Thoracic aorta (tissue), 2 donors: ENCODE measurements at regions not wholly inside any gene's neighbourhood (a gene's known extent, or its start where the extent isn't known, plus 50 kb on each side); places are given as distances from the start of the nearest gene placed in this dataset.

Experiments used
- ATAC-seq: fragments of 150-250 bp; one replicate; pipeline ENCODE4 v1.8.0; 2017; ENCODE audit warnings: low read depth; ENCODE audit not compliant: insufficient number of reproducible peaks, low FRiP score
- DNase-seq: peaks from one replicate; pipeline ENCODE4 v3.0.0-alpha.2; 2020; ENCODE audit warnings: low spot score
- H3K27ac ChIP-seq, 2 donors: fragments of 200-600 bp; sonication (generic); 1 replicate in 1 of 2; 2 replicates in 1 of 2; pipeline ENCODE4 v1.5.1; 2016; ENCODE audit warnings: mild to moderate bottlenecking in 2 of 2, moderate library complexity in 2 of 2
- H3K27me3 ChIP-seq: fragments of 200-600 bp; sonication (generic); replicated peaks from 2 replicates; pipeline ENCODE4 v1.6.0; 2016; ENCODE audit warnings: mild to moderate bottlenecking; ENCODE audit not compliant: insufficient read depth
- H3K36me3 ChIP-seq: fragments of 200-600 bp; sonication (generic); one replicate; pipeline ENCODE4 v1.5.1; 2016
- H3K4me1 ChIP-seq, 2 donors: fragments of 200-600 bp; sonication (generic); 1 replicate in 1 of 2; 2 replicates in 1 of 2; pipeline versions ENCODE4 v1.5.1 to v1.6.0; 2016; ENCODE audit warnings: low read depth in 2 of 2, mild to moderate bottlenecking in 1 of 2; ENCODE audit not compliant: control insufficient read depth in 1 of 2
- H3K4me3 ChIP-seq: fragments of 200-600 bp; sonication (generic); 2 replicates; pipeline ENCODE4 v1.5.1; 2016; ENCODE audit warnings: mild to moderate bottlenecking
- H3K9me3 ChIP-seq: fragments of 200-600 bp; sonication (generic); 2 replicates; pipeline ENCODE4 v1.5.1; 2016
- TF ChIP-seq, protein P1 (sequence below): fragments of 200-600 bp; sonication (generic); IDR thresholded peaks from one replicate; pipeline ENCODE4 v1.5.1; 2019; ENCODE audit warnings: antibody characterized with exemption

GRCh38 chr4:60016971-60017370, 1183.2 kb upstream of the ADGRL3 start:
- H3K4me3 ChIP-seq = no peak overlapping the region
- ATAC-seq = no peak
- no peaks in the 10 kb centered on the region for H3K27me3 ChIP-seq
- TF ChIP-seq, protein P1, sequence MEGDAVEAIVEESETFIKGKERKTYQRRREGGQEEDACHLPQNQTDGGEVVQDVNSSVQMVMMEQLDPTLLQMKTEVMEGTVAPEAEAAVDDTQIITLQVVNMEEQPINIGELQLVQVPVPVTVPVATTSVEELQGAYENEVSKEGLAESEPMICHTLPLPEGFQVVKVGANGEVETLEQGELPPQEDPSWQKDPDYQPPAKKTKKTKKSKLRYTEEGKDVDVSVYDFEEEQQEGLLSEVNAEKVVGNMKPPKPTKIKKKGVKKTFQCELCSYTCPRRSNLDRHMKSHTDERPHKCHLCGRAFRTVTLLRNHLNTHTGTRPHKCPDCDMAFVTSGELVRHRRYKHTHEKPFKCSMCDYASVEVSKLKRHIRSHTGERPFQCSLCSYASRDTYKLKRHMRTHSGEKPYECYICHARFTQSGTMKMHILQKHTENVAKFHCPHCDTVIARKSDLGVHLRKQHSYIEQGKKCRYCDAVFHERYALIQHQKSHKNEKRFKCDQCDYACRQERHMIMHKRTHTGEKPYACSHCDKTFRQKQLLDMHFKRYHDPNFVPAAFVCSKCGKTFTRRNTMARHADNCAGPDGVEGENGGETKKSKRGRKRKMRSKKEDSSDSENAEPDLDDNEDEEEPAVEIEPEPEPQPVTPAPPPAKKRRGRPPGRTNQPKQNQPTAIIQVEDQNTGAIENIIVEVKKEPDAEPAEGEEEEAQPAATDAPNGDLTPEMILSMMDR = no peak
- no peak for DNase-seq
- no peak overlapping the region for H3K27ac ChIP-seq
- peaks cover 0 to 6% of the 10 kb centered on the region in 2 donors for H3K4me1 ChIP-seq
- H3K9me3 ChIP-seq = no peaks in the 10 kb centered on the region
- H3K36me3 ChIP-seq = no peaks in the 10 kb centered on the region

DNA sequence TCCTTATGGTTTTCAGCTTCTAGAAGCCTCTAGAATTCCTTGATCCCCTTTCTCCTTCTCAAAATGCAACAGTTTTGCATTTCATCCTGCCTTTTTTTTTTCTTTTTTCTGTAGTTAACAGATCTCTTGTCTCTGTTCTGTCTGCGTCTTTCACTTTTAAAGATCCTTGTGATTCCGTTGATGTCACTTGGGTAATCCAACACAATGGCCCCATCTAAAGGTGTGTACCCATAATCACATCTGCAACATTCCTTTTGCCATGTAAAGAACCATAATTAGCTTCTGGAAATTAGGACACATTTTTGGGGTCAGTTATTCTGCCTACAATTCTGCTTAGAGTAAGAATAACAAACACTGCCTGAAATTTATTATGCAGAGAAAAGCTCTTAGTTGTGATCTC, 1180.9 kb upstream of the ADGRL3 start:
- no peaks in the 10 kb centered on the region for H3K9me3 ChIP-seq
- H3K27me3 ChIP-seq = no peaks in the 10 kb centered on the region
- H3K27ac ChIP-seq = no peak overlapping the region
- ATAC-seq = no peak
- no peak overlapping the region for H3K4me3 ChIP-seq
- TF ChIP-seq, protein P1 = no peak
- H3K4me1 ChIP-seq = peaks cover 0 to 6% of the 10 kb centered on the region in 2 donors
- no peak for DNase-seq
- H3K36me3 ChIP-seq = no peaks in the 10 kb centered on the region

GRCh38 chr4:60019946-60020345, 1180.2 kb upstream of the ADGRL3 start:
- ATAC-seq (no peak), DNase-seq (no peak)
- H3K27me3 ChIP-seq = no peaks in the 10 kb centered on the region
- no peak overlapping the region for H3K27ac ChIP-seq
- H3K4me1 ChIP-seq = peaks cover 0 to 6% of the 10 kb centered on the region in 2 donors
- TF ChIP-seq, protein P1 = no peak
- no peaks in the 10 kb centered on the region for H3K9me3 ChIP-seq
- no peak overlapping the region for H3K4me3 ChIP-seq
- H3K36me3 ChIP-seq = no peaks in the 10 kb centered on the region

- ATAC-seq (no peak), DNase-seq (no peak)
- Histone ChIP-seq H3K36me3 (no peaks in the 10 kb centered on the region), H3K27me3 (no peaks in the 10 kb centered on the region), H3K27ac (no peak overlapping the region), H3K9me3 (no peaks in the 10 kb centered on the region), H3K4me3 (no peak overlapping the region), H3K4me1 (peaks cover 0 to 6% of the 10 kb centered on the region in 2 donors)
- TF ChIP-seq, protein P1 = no peak
These were observed 1179.7 kb upstream of the ADGRL3 start for GRCh38 chr4:60020389-60020788.

GRCh38 chr4:60033826-60034225, 1166.3 kb upstream of the ADGRL3 start:
- no peak for DNase-seq
- H3K27ac ChIP-seq = no peak overlapping the region
- no peaks in the 10 kb centered on the region for H3K27me3 ChIP-seq
- TF ChIP-seq, protein P1 = no peak
- no peak for ATAC-seq
- no peaks in the 10 kb centered on the region for H3K36me3 ChIP-seq
- H3K9me3 ChIP-seq = no peaks in the 10 kb centered on the region
- no peak overlapping the region for H3K4me3 ChIP-seq
- H3K4me1 ChIP-seq = no peaks in the 10 kb centered on the region
